ENCODE measurements at regions not wholly inside any gene's neighbourhood (a gene's known extent, or its start where the extent isn't known, plus 50 kb on each side); places are given as distances from the start of the nearest gene placed in this dataset.

DNA sequence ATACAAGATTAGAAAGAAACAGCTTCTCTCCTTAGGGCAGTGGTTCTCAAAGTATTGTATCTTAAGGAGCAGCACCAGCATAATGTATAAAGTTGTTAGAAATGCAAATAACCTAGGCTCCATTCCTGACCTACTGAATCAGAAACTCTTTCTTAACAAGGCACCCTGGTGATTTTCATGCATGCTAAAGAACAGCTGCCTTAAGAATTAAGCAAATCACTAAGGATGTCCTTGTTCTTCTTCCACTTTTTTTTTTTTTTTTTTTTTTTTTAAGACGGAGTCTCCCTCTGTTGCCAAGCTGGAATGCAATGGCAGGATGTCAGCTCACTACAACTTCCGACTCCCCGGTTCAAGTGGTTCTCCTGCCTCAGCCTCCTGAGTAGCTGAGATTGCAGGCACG is 1095.2 kb upstream of the EDIL3 start:
- TF ChIP-seq, protein P1, sequence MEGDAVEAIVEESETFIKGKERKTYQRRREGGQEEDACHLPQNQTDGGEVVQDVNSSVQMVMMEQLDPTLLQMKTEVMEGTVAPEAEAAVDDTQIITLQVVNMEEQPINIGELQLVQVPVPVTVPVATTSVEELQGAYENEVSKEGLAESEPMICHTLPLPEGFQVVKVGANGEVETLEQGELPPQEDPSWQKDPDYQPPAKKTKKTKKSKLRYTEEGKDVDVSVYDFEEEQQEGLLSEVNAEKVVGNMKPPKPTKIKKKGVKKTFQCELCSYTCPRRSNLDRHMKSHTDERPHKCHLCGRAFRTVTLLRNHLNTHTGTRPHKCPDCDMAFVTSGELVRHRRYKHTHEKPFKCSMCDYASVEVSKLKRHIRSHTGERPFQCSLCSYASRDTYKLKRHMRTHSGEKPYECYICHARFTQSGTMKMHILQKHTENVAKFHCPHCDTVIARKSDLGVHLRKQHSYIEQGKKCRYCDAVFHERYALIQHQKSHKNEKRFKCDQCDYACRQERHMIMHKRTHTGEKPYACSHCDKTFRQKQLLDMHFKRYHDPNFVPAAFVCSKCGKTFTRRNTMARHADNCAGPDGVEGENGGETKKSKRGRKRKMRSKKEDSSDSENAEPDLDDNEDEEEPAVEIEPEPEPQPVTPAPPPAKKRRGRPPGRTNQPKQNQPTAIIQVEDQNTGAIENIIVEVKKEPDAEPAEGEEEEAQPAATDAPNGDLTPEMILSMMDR (IDR thresholded peaks at IDR 0.05) = no peak
- no peak for TF ChIP-seq POLR2AphosphoS5 (IDR thresholded peaks at IDR 0.05; ENCODE audit: low read depth, low read length)
- no peak for TF ChIP-seq TCF7L2 (IDR thresholded peaks at IDR 0.05; ENCODE audit: low read depth, low read length)
- TF ChIP-seq SIN3A (IDR thresholded peaks at IDR 0.05; ENCODE audit: borderline replicate concordance, insufficient read depth, low read depth, low read length) = no peak
- TF ChIP-seq, protein P2, sequence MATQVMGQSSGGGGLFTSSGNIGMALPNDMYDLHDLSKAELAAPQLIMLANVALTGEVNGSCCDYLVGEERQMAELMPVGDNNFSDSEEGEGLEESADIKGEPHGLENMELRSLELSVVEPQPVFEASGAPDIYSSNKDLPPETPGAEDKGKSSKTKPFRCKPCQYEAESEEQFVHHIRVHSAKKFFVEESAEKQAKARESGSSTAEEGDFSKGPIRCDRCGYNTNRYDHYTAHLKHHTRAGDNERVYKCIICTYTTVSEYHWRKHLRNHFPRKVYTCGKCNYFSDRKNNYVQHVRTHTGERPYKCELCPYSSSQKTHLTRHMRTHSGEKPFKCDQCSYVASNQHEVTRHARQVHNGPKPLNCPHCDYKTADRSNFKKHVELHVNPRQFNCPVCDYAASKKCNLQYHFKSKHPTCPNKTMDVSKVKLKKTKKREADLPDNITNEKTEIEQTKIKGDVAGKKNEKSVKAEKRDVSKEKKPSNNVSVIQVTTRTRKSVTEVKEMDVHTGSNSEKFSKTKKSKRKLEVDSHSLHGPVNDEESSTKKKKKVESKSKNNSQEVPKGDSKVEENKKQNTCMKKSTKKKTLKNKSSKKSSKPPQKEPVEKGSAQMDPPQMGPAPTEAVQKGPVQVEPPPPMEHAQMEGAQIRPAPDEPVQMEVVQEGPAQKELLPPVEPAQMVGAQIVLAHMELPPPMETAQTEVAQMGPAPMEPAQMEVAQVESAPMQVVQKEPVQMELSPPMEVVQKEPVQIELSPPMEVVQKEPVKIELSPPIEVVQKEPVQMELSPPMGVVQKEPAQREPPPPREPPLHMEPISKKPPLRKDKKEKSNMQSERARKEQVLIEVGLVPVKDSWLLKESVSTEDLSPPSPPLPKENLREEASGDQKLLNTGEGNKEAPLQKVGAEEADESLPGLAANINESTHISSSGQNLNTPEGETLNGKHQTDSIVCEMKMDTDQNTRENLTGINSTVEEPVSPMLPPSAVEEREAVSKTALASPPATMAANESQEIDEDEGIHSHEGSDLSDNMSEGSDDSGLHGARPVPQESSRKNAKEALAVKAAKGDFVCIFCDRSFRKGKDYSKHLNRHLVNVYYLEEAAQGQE (IDR thresholded peaks at IDR 0.05; ENCODE audit: insufficient read depth in 1 of 2, low read depth in 2 of 2, low read length in 1 of 2) = no peak
- Histone ChIP-seq H3K27ac (ENCODE audit: low read length) (no peak overlapping the region), H3K27me3 (ENCODE audit: control insufficient read depth, insufficient read depth, low read length) (no peaks in the 10 kb centered on the region), H3K9me3 (ENCODE audit: control insufficient read depth, insufficient read depth, low read depth, low read length) (peaks cover 10% of the 10 kb centered on the region; the same call in 1 of the 2 replicates), H3K4me1 (ENCODE audit: control insufficient read depth, insufficient read depth, low read length) (no peaks in the 10 kb centered on the region), H3K4me3 (ENCODE audit: low read depth in 2 of 2, low read length in 2 of 2) (no peak overlapping the region), H3K36me3 (ENCODE audit: control insufficient read depth, insufficient read depth, low read length) (no peaks in the 10 kb centered on the region)
- no TSS peak for BruUV-seq (replicated peaks)
- in situ Hi-C loops (cut with HindIII; ENCODE audit: low pct_unique_long_range_greater_than_20kb, low sequenced_read_pairs) (no loop called here), intact Hi-C loops (cut with micrococcal nuclease; ENCODE audit: unreplicated experiment) (no loop called here)
- DNase-seq (ENCODE audit: low read depth, low spot score) = no peak
- no peak for ATAC-seq
- CTCF ChIA-PET = no interaction called here
- POLR2A ChIA-PET = no interaction called here

DNA sequence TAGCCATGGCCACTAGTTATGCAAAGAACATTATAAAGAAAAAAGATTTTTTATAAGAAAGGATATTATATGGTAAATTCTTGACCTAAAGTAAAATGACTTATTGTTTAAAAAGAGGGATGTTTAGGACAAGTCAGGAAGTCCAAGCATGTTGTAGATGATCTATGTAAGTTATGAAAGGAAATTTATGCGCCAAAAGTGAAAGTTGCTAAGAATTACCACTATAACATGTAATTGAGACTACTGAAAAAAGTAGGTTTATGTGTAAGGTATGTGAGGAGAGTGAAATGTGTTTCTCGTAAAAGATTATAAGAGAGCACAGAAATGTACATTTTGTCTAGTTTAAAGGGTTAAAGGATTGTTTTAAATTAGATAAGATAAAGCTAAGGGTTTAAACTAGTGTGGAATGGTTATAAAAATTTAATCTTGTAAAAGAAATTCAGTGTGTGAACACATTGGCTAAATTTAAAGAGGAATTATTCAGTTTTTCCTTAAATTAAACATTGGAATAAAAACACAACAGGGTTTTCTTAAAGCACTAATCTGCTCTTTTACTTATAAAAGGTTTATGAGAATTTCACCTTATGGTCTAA is 1100.4 kb upstream of the EDIL3 start:
- ATAC-seq = no peak
- H3K36me3 ChIP-seq (ENCODE audit: control insufficient read depth, insufficient read depth, low read length) = no peaks in the 10 kb centered on the region
- H3K4me3 ChIP-seq (ENCODE audit: low read depth in 2 of 2, low read length in 2 of 2) = no peak overlapping the region
- no peak overlapping the region for H3K27ac ChIP-seq (ENCODE audit: low read length)
- H3K27me3 ChIP-seq (ENCODE audit: control insufficient read depth, insufficient read depth, low read length) = no peaks in the 10 kb centered on the region
- DNase-seq (ENCODE audit: low read depth, low spot score) = no peak
- no TSS peak for BruUV-seq (replicated peaks)
- CTCF ChIA-PET = no interaction called here
- no peaks in the 10 kb centered on the region for H3K4me1 ChIP-seq (ENCODE audit: control insufficient read depth, insufficient read depth, low read length)
- H3K9me3 ChIP-seq (ENCODE audit: control insufficient read depth, insufficient read depth, low read depth, low read length) = peaks cover 24% of the 10 kb centered on the region; the same call in 1 of the 2 replicates
- TF ChIP-seq, protein P1 (IDR thresholded peaks at IDR 0.05) = no peak
- TF ChIP-seq SIN3A (IDR thresholded peaks at IDR 0.05; ENCODE audit: borderline replicate concordance, insufficient read depth, low read depth, low read length) (no peak), POLR2AphosphoS5 (IDR thresholded peaks at IDR 0.05; ENCODE audit: low read depth, low read length) (no peak), TCF7L2 (IDR thresholded peaks at IDR 0.05; ENCODE audit: low read depth, low read length) (no peak)
- TF ChIP-seq, protein P2 (IDR thresholded peaks at IDR 0.05; ENCODE audit: insufficient read depth in 1 of 2, low read depth in 2 of 2, low read length in 1 of 2) = no peak
- POLR2A ChIA-PET = no interaction called here
- intact Hi-C loops (cut with micrococcal nuclease; ENCODE audit: unreplicated experiment) (no loop called here), in situ Hi-C loops (cut with HindIII; ENCODE audit: low pct_unique_long_range_greater_than_20kb, low sequenced_read_pairs) (no loop called here)

All from Panc1 (cell line).